HL-60 (cell line): ENCODE measurements at regions not wholly inside any gene's neighbourhood (a gene's known extent, or its start where the extent isn't known, plus 50 kb on each side); places are given as distances from the start of the nearest gene placed in this dataset.

Experiments used
- DNase-seq, 2 experiments: peaks; one replicate each; pipeline ENCODE4 v3.0.0-alpha.2; 2010 to 2020; ENCODE audit warnings: low read depth in 1 of 2, low spot score in 1 of 2
- H3K27ac ChIP-seq: fragments of 250-450 bp; sonication (Bioruptor Pico); replicated peaks from 2 replicates; pipeline ENCODE4 v1.5.1; 2020; ENCODE audit warnings: mild to moderate bottlenecking, moderate library complexity
- H3K27me3 ChIP-seq: fragments of 250-450 bp; sonication (Bioruptor Pico); 2 replicates; pipeline ENCODE4 v1.5.1; 2021; ENCODE audit warnings: mild to moderate bottlenecking, moderate library complexity; ENCODE audit not compliant: insufficient read depth, poor library complexity, severe bottlenecking
- H3K4me3 ChIP-seq: replicated peaks from 2 replicates; pipeline ENCODE4 v1.5.1; 2011; ENCODE audit warnings: mild to moderate bottlenecking, control low read depth, low read length; ENCODE audit not compliant: insufficient read depth
- CTCF ChIP-seq: IDR thresholded peaks from one replicate; pipeline ENCODE4 v1.5.1; 2011; ENCODE audit warnings: low read length, control low read depth, inconsistent platforms; ENCODE audit not compliant: insufficient read depth
- GABPA ChIP-seq: IDR thresholded peaks from 2 replicates; pipeline ENCODE4 v1.6.1; 2012; ENCODE audit warnings: low read depth
- POLR2AphosphoS5 ChIP-seq: IDR thresholded peaks from 2 replicates; pipeline ENCODE4 v1.6.1; 2012; ENCODE audit warnings: low read depth
- SPI1 ChIP-seq: IDR thresholded peaks from 2 replicates; pipeline ENCODE4 v1.6.1; 2012; ENCODE audit warnings: low read depth, mild to moderate bottlenecking, borderline replicate concordance
- TF ChIP-seq, protein P1 (sequence below): IDR thresholded peaks from 2 replicates; pipeline ENCODE4 v1.6.1; 2012; ENCODE audit warnings: low read depth; ENCODE audit not compliant: insufficient replicate concordance

- TF ChIP-seq GABPA (no peak), CTCF (no peak), POLR2AphosphoS5 (no peak), SPI1 (no peak)
- TF ChIP-seq, protein P1, sequence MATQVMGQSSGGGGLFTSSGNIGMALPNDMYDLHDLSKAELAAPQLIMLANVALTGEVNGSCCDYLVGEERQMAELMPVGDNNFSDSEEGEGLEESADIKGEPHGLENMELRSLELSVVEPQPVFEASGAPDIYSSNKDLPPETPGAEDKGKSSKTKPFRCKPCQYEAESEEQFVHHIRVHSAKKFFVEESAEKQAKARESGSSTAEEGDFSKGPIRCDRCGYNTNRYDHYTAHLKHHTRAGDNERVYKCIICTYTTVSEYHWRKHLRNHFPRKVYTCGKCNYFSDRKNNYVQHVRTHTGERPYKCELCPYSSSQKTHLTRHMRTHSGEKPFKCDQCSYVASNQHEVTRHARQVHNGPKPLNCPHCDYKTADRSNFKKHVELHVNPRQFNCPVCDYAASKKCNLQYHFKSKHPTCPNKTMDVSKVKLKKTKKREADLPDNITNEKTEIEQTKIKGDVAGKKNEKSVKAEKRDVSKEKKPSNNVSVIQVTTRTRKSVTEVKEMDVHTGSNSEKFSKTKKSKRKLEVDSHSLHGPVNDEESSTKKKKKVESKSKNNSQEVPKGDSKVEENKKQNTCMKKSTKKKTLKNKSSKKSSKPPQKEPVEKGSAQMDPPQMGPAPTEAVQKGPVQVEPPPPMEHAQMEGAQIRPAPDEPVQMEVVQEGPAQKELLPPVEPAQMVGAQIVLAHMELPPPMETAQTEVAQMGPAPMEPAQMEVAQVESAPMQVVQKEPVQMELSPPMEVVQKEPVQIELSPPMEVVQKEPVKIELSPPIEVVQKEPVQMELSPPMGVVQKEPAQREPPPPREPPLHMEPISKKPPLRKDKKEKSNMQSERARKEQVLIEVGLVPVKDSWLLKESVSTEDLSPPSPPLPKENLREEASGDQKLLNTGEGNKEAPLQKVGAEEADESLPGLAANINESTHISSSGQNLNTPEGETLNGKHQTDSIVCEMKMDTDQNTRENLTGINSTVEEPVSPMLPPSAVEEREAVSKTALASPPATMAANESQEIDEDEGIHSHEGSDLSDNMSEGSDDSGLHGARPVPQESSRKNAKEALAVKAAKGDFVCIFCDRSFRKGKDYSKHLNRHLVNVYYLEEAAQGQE = no peak
- H3K27ac ChIP-seq = no peak overlapping the region
- H3K4me3 ChIP-seq = no peak overlapping the region
- no peaks in the 10 kb centered on the region for H3K27me3 ChIP-seq
- no peak for DNase-seq
Observed at GRCh38 chr17:83180264-83180995, 101.0 kb downstream of the METRNL start.

DNA sequence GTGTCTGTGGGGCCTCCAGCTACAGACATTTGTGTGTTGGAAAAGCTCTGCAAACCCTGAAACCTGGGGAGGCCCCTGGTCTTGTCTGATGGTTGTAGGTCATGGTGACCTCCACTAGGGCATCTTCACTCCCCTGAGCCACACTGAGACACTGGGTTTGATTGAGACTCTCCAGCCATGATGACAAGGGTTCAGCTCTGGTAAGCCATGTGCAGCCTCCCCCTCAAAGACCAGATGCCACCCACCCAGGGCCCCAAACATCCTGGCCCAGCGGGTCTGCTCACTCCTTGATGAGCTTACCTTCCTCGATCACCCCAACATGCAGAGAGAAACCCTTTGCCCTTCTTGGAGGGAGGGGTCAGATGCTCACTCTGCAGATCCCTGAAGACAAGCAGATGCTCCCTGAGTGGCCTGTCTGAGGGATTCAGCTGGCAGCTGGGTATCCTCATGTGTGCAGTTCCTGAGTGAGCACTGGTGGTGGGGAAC lies 101.6 kb downstream of the METRNL start:
- TF ChIP-seq CTCF = no peak
- no peak for TF ChIP-seq SPI1
- TF ChIP-seq GABPA = no peak
- TF ChIP-seq, protein P1 = no peak
- TF ChIP-seq POLR2AphosphoS5 = no peak
- DNase-seq = no peak
- H3K27me3 ChIP-seq = no peaks in the 10 kb centered on the region
- H3K4me3 ChIP-seq = no peak overlapping the region
- H3K27ac ChIP-seq = no peak overlapping the region

GRCh38 chr17:83181991-83182619 lies 102.7 kb downstream of the METRNL start:
- no peak overlapping the region for H3K4me3 ChIP-seq
- no peak overlapping the region for H3K27ac ChIP-seq
- DNase-seq = no peak
- TF ChIP-seq, protein P1 = no peak
- TF ChIP-seq POLR2AphosphoS5 (no peak), CTCF (no peak), SPI1 (no peak), GABPA (no peak)
- no peaks in the 10 kb centered on the region for H3K27me3 ChIP-seq
